H1 (cell line): ENCODE measurements at regions not wholly inside any gene's neighbourhood (a gene's known extent, or its start where the extent isn't known, plus 50 kb on each side); places are given as distances from the start of the nearest gene placed in this dataset.
"Not testable (repeated sequence)": the region's sequence is repeated elsewhere in the genome, so short reads cannot be mapped to it uniquely, and the experiment has no call there.

Experiments used
- CTCF ChIA-PET: fragments of 300-600 bp; sonication (Branson Sonifier 250); formaldehyde crosslinking; loops from one replicate; lab custom pipeline; 2021; ENCODE audit not compliant: partially characterized antibody; lab: Charles Lee
- POLR2A ChIA-PET: fragments of 300-600 bp; sonication (Branson Sonifier 250); formaldehyde crosslinking; loops from one replicate; lab custom pipeline; 2021; ENCODE audit warnings: inconsistent platforms; ENCODE audit not compliant: partially characterized antibody; lab: Charles Lee
- DNase-seq, 2 experiments: peaks; one replicate each; pipeline versions ENCODE4 v3.0.0 to v3.0.0-alpha.2; 2010 to 2022; ENCODE audit warnings: low spot score in 2 of 2, low read depth in 1 of 2, mixed read lengths in 1 of 2
- FAIRE-seq: peaks from 2 replicates; lab custom pipeline; 2011; peaks lifted over from hg19 to GRCh38; lab: Jason Lieb, UNC
- H2AFZ ChIP-seq: 2 replicates; pipeline ENCODE4 v1.8.1; 2012; ENCODE audit warnings: low read length, inconsistent platforms
- H2AK5ac ChIP-seq: 2 replicates; pipeline ENCODE4 v1.6.1; 2013; ENCODE audit warnings: low read depth, low read length
- H2BK120ac ChIP-seq: replicated peaks from 2 replicates; pipeline ENCODE3; 2013; ENCODE audit warnings: low read depth, low read length, inconsistent platforms
- H2BK12ac ChIP-seq: 2 replicates; pipeline ENCODE4 v1.6.1; 2013; ENCODE audit warnings: low read depth, low read length
- H2BK15ac ChIP-seq: 2 replicates; pipeline ENCODE4 v1.6.1; 2013; ENCODE audit warnings: low read length
- H2BK20ac ChIP-seq: 2 replicates; pipeline ENCODE4 v1.6.1; 2013; ENCODE audit warnings: low read length
- H2BK5ac ChIP-seq: 2 replicates; pipeline ENCODE4 v1.6.1; 2013; ENCODE audit warnings: low read depth, low read length
- H3K14ac ChIP-seq: 2 replicates; pipeline ENCODE4 v1.6.1; 2013; ENCODE audit warnings: inconsistent platforms; ENCODE audit not compliant: insufficient read length
- H3K18ac ChIP-seq: 2 replicates; pipeline ENCODE4 v1.6.1; 2013; ENCODE audit warnings: low read length; ENCODE audit errors: extremely low read depth
- H3K23ac ChIP-seq: 2 replicates; pipeline ENCODE4 v1.6.1; 2013; ENCODE audit warnings: inconsistent platforms; ENCODE audit not compliant: insufficient read length
- H3K23me2 ChIP-seq: 2 replicates; pipeline ENCODE4 v1.6.1; 2013; ENCODE audit warnings: low read depth, low read length
- H3K27ac ChIP-seq: 2 replicates; pipeline ENCODE4 v1.6.1; 2011; ENCODE audit warnings: low read depth, low read length, inconsistent platforms
- H3K27me3 ChIP-seq, 4 experiments: replicated peaks in 1 of 4; 1 replicate in 1 of 4; 2 replicates in 3 of 4; pipeline versions ENCODE4 v1.6.1 to v1.8.1; 2011 to 2013; ENCODE audit warnings: low read length in 3 of 4, mild to moderate bottlenecking in 3 of 4, inconsistent platforms in 2 of 4, mixed read lengths in 2 of 4, moderate library complexity in 1 of 4; ENCODE audit not compliant: control insufficient read depth in 3 of 4, insufficient read depth in 3 of 4; ENCODE audit errors: extremely low read depth in 1 of 4
- H3K36me3 ChIP-seq, 4 experiments: 2 replicates each; pipeline versions ENCODE4 v1.6.1 to v1.8.1; 2011 to 2013; ENCODE audit warnings: mild to moderate bottlenecking in 4 of 4, low read length in 3 of 4, moderate library complexity in 2 of 4, control low read depth in 1 of 4, inconsistent platforms in 1 of 4; ENCODE audit not compliant: insufficient read depth in 4 of 4, control insufficient read depth in 2 of 4
- H3K4ac ChIP-seq: replicated peaks from 2 replicates; pipeline ENCODE3; 2013; ENCODE audit warnings: low read length, low read depth, mixed read lengths, inconsistent platforms; ENCODE audit not compliant: insufficient read length
- H3K4me1 ChIP-seq, 4 experiments: replicated peaks in 1 of 4; 1 replicate in 1 of 4; 2 replicates in 3 of 4; pipeline versions ENCODE4 v1.6.1 to v1.8.1; 2011 to 2013; ENCODE audit warnings: low read length in 3 of 4, inconsistent platforms in 2 of 4, mixed read lengths in 1 of 4; ENCODE audit not compliant: insufficient read depth in 4 of 4, control insufficient read depth in 3 of 4
- H3K4me2 ChIP-seq, 2 experiments: 2 replicates each; pipeline versions ENCODE4 v1.6.1 to v1.8.1; 2011 to 2013; ENCODE audit warnings: low read depth in 2 of 2, low read length in 2 of 2, control low read depth in 1 of 2, inconsistent platforms in 1 of 2, mild to moderate bottlenecking in 1 of 2; ENCODE audit not compliant: insufficient read depth in 1 of 2
- H3K4me3 ChIP-seq, 4 experiments: fragments of 200-600, 300-600 bp in 1 of 4; sonication (generic), shearing (Covaris generic), sonication (Bioruptor Twin) in 1 of 4; 2 replicates each; pipeline versions ENCODE4 v1.5.1 to v1.8.1; 2011 to 2016; ENCODE audit warnings: low read length in 4 of 4, low read depth in 3 of 4, control low read depth in 2 of 4, inconsistent platforms in 2 of 4, mild to moderate bottlenecking in 2 of 4, mixed read lengths in 1 of 4, moderate library complexity in 1 of 4; ENCODE audit not compliant: insufficient read depth in 2 of 4; ENCODE audit errors: extremely low read depth in 1 of 4
- H3K56ac ChIP-seq: replicated peaks from 2 replicates; pipeline ENCODE3; 2013; ENCODE audit warnings: low read depth, mild to moderate bottlenecking, mixed read lengths, low read length, inconsistent platforms; ENCODE audit not compliant: insufficient read length
- H3K79me1 ChIP-seq: 2 replicates; pipeline ENCODE4 v1.6.1; 2013; ENCODE audit warnings: low read depth, low read length, control low read depth
- H3K79me2 ChIP-seq, 2 experiments: 2 replicates each; pipeline versions ENCODE4 v1.6.1 to v1.8.1; 2012 to 2013; ENCODE audit warnings: low read length in 2 of 2, mild to moderate bottlenecking in 2 of 2, inconsistent platforms in 1 of 2; ENCODE audit not compliant: insufficient read depth in 2 of 2, control insufficient read depth in 1 of 2
- H3K9ac ChIP-seq, 4 experiments: replicated peaks in 1 of 4; 1 replicate in 1 of 4; 2 replicates in 3 of 4; pipeline versions ENCODE4 v1.6.1 to v1.8.1; 2011 to 2013; ENCODE audit warnings: low read depth in 3 of 4, low read length in 3 of 4, control low read depth in 2 of 4, mild to moderate bottlenecking in 2 of 4, moderate library complexity in 2 of 4, inconsistent platforms in 1 of 4; ENCODE audit errors: extremely low read depth in 1 of 4
- H3K9me3 ChIP-seq, 2 experiments: 2 replicates each; pipeline versions ENCODE4 v1.6.1 to v1.8.1; 2012 to 2013; ENCODE audit warnings: mild to moderate bottlenecking in 2 of 2, moderate library complexity in 2 of 2, control low read depth in 1 of 2, inconsistent platforms in 1 of 2, low read depth in 1 of 2, low read length in 1 of 2, mixed read lengths in 1 of 2; ENCODE audit not compliant: insufficient read depth in 2 of 2
- H4K20me1 ChIP-seq, 2 experiments: replicated peaks in 1 of 2; 2 replicates each; pipeline versions ENCODE3 to v1.8.1; 2011 to 2013; ENCODE audit warnings: inconsistent platforms in 2 of 2, low read length in 2 of 2, mild to moderate bottlenecking in 1 of 2; ENCODE audit not compliant: insufficient read depth in 2 of 2, control insufficient read depth in 1 of 2
- H4K5ac ChIP-seq: 2 replicates; pipeline ENCODE4 v1.6.1; 2013; ENCODE audit warnings: low read length, low read depth, mixed read lengths, inconsistent platforms; ENCODE audit not compliant: insufficient read length
- H4K8ac ChIP-seq: 2 replicates; pipeline ENCODE4 v1.8.0; 2013; ENCODE audit warnings: mild to moderate bottlenecking, moderate library complexity, low read length, inconsistent platforms; ENCODE audit not compliant: insufficient read depth; ENCODE audit errors: extremely low read depth
- H4K91ac ChIP-seq: replicated peaks from 2 replicates; pipeline ENCODE3; 2013; ENCODE audit warnings: low read length, mixed read lengths, inconsistent platforms; ENCODE audit not compliant: insufficient read length
- WGBS, 2 experiments: shearing (Covaris generic) in 1 of 2; methylation state at CpG; one replicate each; pipeline versions ENCODE4 v1.1.6 to v1.1.7; 2013 to 2015; ENCODE audit warnings: low lambda C conversion rate in 2 of 2, mixed read lengths in 2 of 2, inconsistent platforms in 1 of 2, low coverage in 1 of 2, missing lambda C conversion rate in 1 of 2; ENCODE audit not compliant: insufficient replicate concordance in 2 of 2, insufficient coverage in 1 of 2, insufficient read length in 1 of 2; ENCODE audit errors: extremely low coverage in 1 of 2, missing lambda C conversion rate in 1 of 2; 5-methylcytosine and 5-hydroxymethylcytosine counted together

DNA sequence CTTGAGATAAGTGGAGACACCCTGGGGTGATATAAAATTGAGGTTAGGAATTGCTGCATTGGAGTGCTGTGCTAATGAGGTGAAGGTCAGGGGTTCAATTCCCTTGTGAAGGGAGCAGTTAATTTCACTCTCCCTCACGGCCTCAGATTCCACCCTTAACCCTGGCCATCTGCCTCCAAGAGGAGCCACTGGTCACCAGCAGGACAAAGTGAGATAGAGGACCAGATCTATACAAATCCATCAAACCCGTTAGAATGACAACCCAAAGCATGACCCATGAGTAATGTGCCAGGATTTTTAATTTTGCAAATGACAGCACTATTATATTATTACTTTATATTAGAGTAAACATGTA, 186.4 kb upstream of the IRF2BP2 start:
- H3K79me1 ChIP-seq, DNase-seq, H2BK120ac ChIP-seq, H3K4ac ChIP-seq, H4K5ac ChIP-seq, H2BK20ac ChIP-seq, H3K27me3 ChIP-seq, H3K9ac ChIP-seq, H3K23me2 ChIP-seq, H2BK15ac ChIP-seq, H3K9me3 ChIP-seq, H3K79me2 ChIP-seq, H3K56ac ChIP-seq, CTCF ChIA-PET, POLR2A ChIA-PET, H3K4me3 ChIP-seq, H3K4me1 ChIP-seq, H3K18ac ChIP-seq, H2AFZ ChIP-seq, H2BK5ac ChIP-seq, H4K91ac ChIP-seq, H4K8ac ChIP-seq, H3K14ac ChIP-seq, FAIRE-seq, H3K4me2 ChIP-seq, H3K23ac ChIP-seq, H3K36me3 ChIP-seq, H2BK12ac ChIP-seq, H2AK5ac ChIP-seq, H4K20me1 ChIP-seq, H3K27ac ChIP-seq: not testable (repeated sequence)
- WGBS, 2 experiments, result 79% methylated on average over 2 of the region's 2 CpGs; no CpG with 5 or more reads in 1 of the 2 experiments

DNA sequence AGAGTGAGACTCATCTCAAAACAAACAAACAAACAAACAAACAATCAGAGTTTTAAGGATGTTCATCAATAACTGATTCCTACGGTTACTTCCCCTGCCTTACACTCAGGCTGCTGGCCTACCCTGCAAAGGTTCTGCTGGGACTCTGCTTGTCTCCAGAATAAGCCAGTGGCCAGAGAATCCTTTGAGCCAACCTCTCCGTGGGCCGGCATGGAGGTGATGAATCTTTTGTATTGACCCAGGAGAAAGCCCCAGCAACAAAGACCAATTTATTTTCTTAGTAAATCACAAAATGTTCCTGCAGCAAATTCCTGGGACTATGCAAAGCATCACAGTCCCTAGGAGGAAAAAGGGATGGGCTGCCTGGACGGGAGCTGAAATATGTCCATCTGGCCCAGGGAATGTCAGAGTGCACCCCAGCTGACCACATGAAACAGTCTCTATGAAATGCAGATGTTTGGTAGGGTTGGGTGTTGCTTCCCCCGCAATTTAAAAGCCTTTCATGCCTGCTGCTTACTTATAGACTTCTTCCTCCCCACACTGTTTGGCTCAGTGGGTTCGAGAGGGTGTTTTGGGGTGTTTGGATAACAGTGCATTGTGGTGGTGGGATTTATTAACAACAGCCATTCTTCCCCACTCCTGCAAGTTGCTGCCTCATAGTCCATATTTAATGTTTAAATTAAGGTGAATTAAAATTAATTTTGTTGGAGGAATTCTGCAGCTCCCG, 185.9 kb upstream of the IRF2BP2 start:
- not testable (repeated sequence) for H4K8ac ChIP-seq, H3K27me3 ChIP-seq

More for the DNA sequence above, 185.9 kb upstream of the IRF2BP2 start:
- H3K9ac ChIP-seq, H4K20me1 ChIP-seq, POLR2A ChIA-PET, H3K79me2 ChIP-seq, CTCF ChIA-PET, H2BK15ac ChIP-seq, H2AK5ac ChIP-seq, H3K14ac ChIP-seq, H2BK120ac ChIP-seq, H4K5ac ChIP-seq, H3K23me2 ChIP-seq, DNase-seq, H2BK20ac ChIP-seq, H3K18ac ChIP-seq, H3K9me3 ChIP-seq, H2BK5ac ChIP-seq, H3K27ac ChIP-seq, H3K4ac ChIP-seq, FAIRE-seq, H3K4me2 ChIP-seq, H3K36me3 ChIP-seq, H4K91ac ChIP-seq, H3K79me1 ChIP-seq, H3K56ac ChIP-seq, H2AFZ ChIP-seq, H3K23ac ChIP-seq, H2BK12ac ChIP-seq, H3K4me1 ChIP-seq, H3K4me3 ChIP-seq: not testable (repeated sequence)
- 86% methylated on average over 5 of the region's 7 CpGs; no CpG with 5 or more reads in 1 of the 2 experiments for WGBS, 2 experiments
